ENCODE measurements at regions not wholly inside any gene's neighbourhood (a gene's known extent, or its start where the extent isn't known, plus 50 kb on each side); places are given as distances from the start of the nearest gene placed in this dataset.
"Not testable (repeated sequence)": the region's sequence is repeated elsewhere in the genome, so short reads cannot be mapped to it uniquely, and the experiment has no call there.

DNA sequence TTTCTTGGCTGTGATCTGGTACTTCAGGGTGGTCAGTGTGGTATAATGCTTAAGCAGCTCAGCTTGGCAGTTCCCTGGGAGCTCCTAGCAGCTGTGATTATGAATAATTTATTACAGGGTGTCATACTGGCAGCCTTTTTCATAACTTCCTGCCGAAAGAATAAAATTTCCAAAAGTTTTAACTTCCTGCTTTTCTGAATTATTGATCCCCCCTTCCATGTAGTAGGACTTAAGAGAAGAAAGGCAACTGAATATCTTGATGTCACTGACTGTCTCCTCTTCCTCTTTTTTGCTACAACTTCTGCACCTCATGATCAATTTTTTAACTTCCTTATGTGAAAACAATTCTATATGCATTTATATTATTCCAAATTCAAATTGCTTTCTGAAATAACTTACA, 74.3 kb upstream of the SPEF2 start:
- Histone ChIP-seq H3K27me3 (no peaks in the 10 kb centered on the region), H3K36me3 (no peaks in the 10 kb centered on the region), H3K4me1 (no peaks in the 10 kb centered on the region), H3K27ac (no peak overlapping the region), H3K9me3 (no peaks in the 10 kb centered on the region), H3K4me3 (no peak overlapping the region)
- no peak for DNase-seq (ENCODE audit: low spot score in 2 of 2)
- 65 to 69% methylated on average over 1 of the region's 1 CpG for WGBS, 2 donors
- TF ChIP-seq CTCF (IDR thresholded peaks at IDR 0.05) (no peak), POLR2A (IDR thresholded peaks at IDR 0.05) (no peak), EP300 (IDR thresholded peaks at IDR 0.05) (no peak)

DNA sequence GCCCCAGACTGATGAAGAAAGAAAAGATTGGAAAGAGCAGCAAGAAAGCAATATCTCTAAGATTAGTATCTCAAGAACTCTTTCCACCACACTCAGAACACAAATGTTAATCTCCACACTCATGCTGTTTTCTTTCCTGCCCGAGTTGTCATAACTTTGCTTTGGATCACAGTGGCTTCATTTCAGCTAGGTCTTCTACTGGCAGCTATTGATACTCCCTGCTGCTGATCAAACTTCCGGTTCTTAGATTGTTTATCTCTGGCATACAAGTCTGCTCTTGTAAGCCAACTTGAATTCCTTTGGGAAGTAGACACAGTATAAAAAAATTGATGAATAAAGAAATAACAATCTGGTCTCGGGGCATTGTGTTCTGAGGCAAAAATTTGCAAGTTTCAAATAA, 77.7 kb upstream of the SPEF2 start:
- no peak for DNase-seq (ENCODE audit: low spot score in 2 of 2)
- TF ChIP-seq CTCF (IDR thresholded peaks at IDR 0.05), result no peak
- no peak for TF ChIP-seq POLR2A (IDR thresholded peaks at IDR 0.05)
- no peak for TF ChIP-seq EP300 (IDR thresholded peaks at IDR 0.05)
- no peaks in the 10 kb centered on the region for H3K27me3 ChIP-seq
- no peak overlapping the region for H3K27ac ChIP-seq
- no peak overlapping the region for H3K4me3 ChIP-seq
- no peaks in the 10 kb centered on the region for H3K9me3 ChIP-seq
- WGBS, 2 donors, result 26 to 29% methylated on average over 3 of the region's 3 CpGs
- no peaks in the 10 kb centered on the region for H3K36me3 ChIP-seq
- no peaks in the 10 kb centered on the region for H3K4me1 ChIP-seq

- Histone ChIP-seq H3K36me3 (no peaks in the 10 kb centered on the region), H3K4me1 (no peaks in the 10 kb centered on the region), H3K27me3 (no peaks in the 10 kb centered on the region), H3K4me3 (no peak overlapping the region), H3K9me3 (no peaks in the 10 kb centered on the region), H3K27ac (no peak overlapping the region)
- TF ChIP-seq POLR2A (IDR thresholded peaks at IDR 0.05), result no peak
- 68 to 71% methylated on average over 7 of the region's 7 CpGs for WGBS, 2 donors
- no peak for DNase-seq (ENCODE audit: low spot score in 2 of 2)
Observed at GRCh38 chr5:35538198-35538931, 79.3 kb upstream of the SPEF2 start.

GRCh38 chr5:35533156-35533555, 84.5 kb upstream of the SPEF2 start:
- no peaks in the 10 kb centered on the region for H3K9me3 ChIP-seq
- H3K36me3 ChIP-seq, result no peaks in the 10 kb centered on the region
- TF ChIP-seq POLR2A (IDR thresholded peaks at IDR 0.05) (no peak), EP300 (IDR thresholded peaks at IDR 0.05) (no peak), CTCF (IDR thresholded peaks at IDR 0.05) (no peak)
- no peaks in the 10 kb centered on the region for H3K4me1 ChIP-seq
- H3K27me3 ChIP-seq, result no peaks in the 10 kb centered on the region
- 78 to 85% methylated on average over 3 of the region's 3 CpGs for WGBS, 2 donors
- H3K4me3 ChIP-seq, result no peak overlapping the region
- no peak for DNase-seq (ENCODE audit: low spot score in 2 of 2)
- no peak overlapping the region for H3K27ac ChIP-seq

GRCh38 chr5:35531553-35531952, 86.1 kb upstream of the SPEF2 start:
- not testable (repeated sequence) for H3K9me3 ChIP-seq; H3K27me3 ChIP-seq; H3K27ac ChIP-seq; H3K4me3 ChIP-seq; H3K36me3 ChIP-seq; DNase-seq (ENCODE audit: low spot score in 2 of 2); H3K4me1 ChIP-seq
- WGBS, 2 donors, result 94 to 98% methylated on average over 18 to 23 of the region's 29 CpGs

DNA sequence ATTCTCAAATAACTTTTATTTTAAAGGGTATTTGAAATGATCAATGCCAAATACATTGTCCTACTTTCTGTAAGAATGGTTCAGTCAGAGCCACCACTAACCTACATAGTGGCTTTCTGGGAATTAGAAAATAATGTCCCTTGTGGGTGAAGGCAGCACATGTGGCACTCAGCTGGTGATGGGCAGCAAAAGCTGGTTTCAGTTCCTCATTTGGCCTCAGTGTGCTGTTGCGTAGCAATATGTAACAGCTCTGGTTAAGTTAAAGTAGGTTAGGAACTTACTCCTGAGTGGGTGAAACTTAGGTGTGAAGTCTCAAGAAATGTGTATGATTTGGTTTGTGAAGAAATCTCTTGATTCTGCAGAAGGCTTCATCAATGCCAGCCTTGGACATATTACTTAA, 99.6 kb upstream of the SPEF2 start:
- TF ChIP-seq CTCF (IDR thresholded peaks at IDR 0.05), result no peak
- no peak for TF ChIP-seq POLR2A (IDR thresholded peaks at IDR 0.05)
- TF ChIP-seq EP300 (IDR thresholded peaks at IDR 0.05), result no peak
- H3K4me3 ChIP-seq, result no peak overlapping the region
- no peaks in the 10 kb centered on the region for H3K4me1 ChIP-seq
- no peak for DNase-seq (ENCODE audit: low spot score in 2 of 2)
- H3K9me3 ChIP-seq, result no peaks in the 10 kb centered on the region
- no peak overlapping the region for H3K27ac ChIP-seq
- no peaks in the 10 kb centered on the region for H3K27me3 ChIP-seq
- WGBS, 2 donors, result 90 to 94% methylated on average over 1 of the region's 1 CpG
- no peaks in the 10 kb centered on the region for H3K36me3 ChIP-seq

All from tibial nerve (tissue), 4 donors.